GM23338 (cell line): ENCODE measurements at regions not wholly inside any gene's neighbourhood (a gene's known extent, or its start where the extent isn't known, plus 50 kb on each side); places are given as distances from the start of the nearest gene placed in this dataset.

ENCODE experiments used
- CREB1 ChIP-seq: fragments of 250-450 bp; sonication (Bioruptor Pico); IDR thresholded peaks from 2 replicates; pipeline ENCODE4 v1.5.0; 2020; ENCODE audit warnings: low read depth, mild to moderate bottlenecking, moderate library complexity
- ETS1 ChIP-seq: IDR thresholded peaks from 2 replicates; pipeline ENCODE4 v1.6.1; 2016; ENCODE audit warnings: antibody characterized with exemption
- EZH2 ChIP-seq: fragments of 200-600 bp; sonication (generic); IDR thresholded peaks from one replicate; pipeline ENCODE4 v1.8.0; 2017; ENCODE audit warnings: antibody characterized with exemption, mild to moderate bottlenecking, low read depth; ENCODE audit not compliant: unreplicated experiment
- EZH2phosphoT487 ChIP-seq: fragments of 200-600 bp; sonication (generic); IDR thresholded peaks from one replicate; pipeline ENCODE4 v1.8.1; 2018; ENCODE audit warnings: antibody characterized with exemption; ENCODE audit not compliant: unreplicated experiment
- JUNB ChIP-seq: IDR thresholded peaks from one replicate; pipeline ENCODE4 v1.6.1; 2016; ENCODE audit warnings: antibody characterized with exemption; ENCODE audit not compliant: unreplicated experiment
- NANOG ChIP-seq: IDR thresholded peaks from 2 replicates; pipeline ENCODE4 v1.6.1; 2016; ENCODE audit warnings: antibody characterized with exemption, borderline replicate concordance
- POLR2AphosphoS5 ChIP-seq: IDR thresholded peaks from 2 replicates; pipeline ENCODE4 v1.6.1; 2016; ENCODE audit warnings: antibody characterized with exemption, low read depth
- STAT1 ChIP-seq: IDR thresholded peaks from one replicate; pipeline ENCODE4 v1.6.1; 2016; ENCODE audit warnings: antibody characterized with exemption; ENCODE audit not compliant: unreplicated experiment
- ZNF114 ChIP-seq: fragments of 250-450 bp; sonication (Bioruptor Pico); IDR thresholded peaks from 2 replicates; pipeline ENCODE4 v1.5.0; 2020; ENCODE audit warnings: mild to moderate bottlenecking, moderate library complexity
- ZNF331 ChIP-seq: fragments of 250-450 bp; sonication (Bioruptor Pico); IDR thresholded peaks from 2 replicates; pipeline ENCODE4 v1.5.0; 2020; ENCODE audit warnings: low read depth, mild to moderate bottlenecking, moderate library complexity
- TF ChIP-seq, protein P1 (sequence below), 2 experiments: fragments of 200-600 bp in 1 of 2; sonication (generic) in 1 of 2; conservative IDR thresholded peaks; 2 replicates each; pipeline versions ENCODE4 v1.5.1 to v1.6.1; 2016 to 2017; ENCODE audit warnings: antibody characterized with exemption in 2 of 2, low read depth in 2 of 2, mild to moderate bottlenecking in 2 of 2, moderate library complexity in 1 of 2
- TF ChIP-seq, protein P2 (sequence below): IDR thresholded peaks from one replicate; pipeline ENCODE4 v1.6.1; 2018; ENCODE audit warnings: antibody characterized with exemption; ENCODE audit not compliant: unreplicated experiment
- TF ChIP-seq, protein P3 (sequence below): fragments of 250-450 bp; sonication (Bioruptor Pico); IDR thresholded peaks from 2 replicates; pipeline ENCODE4 v1.5.0; 2020; ENCODE audit warnings: mild to moderate bottlenecking, moderate library complexity

GRCh38 chr1:60273185-60273584 is 199.6 kb upstream of the C1orf87 start:
- no peak for TF ChIP-seq EZH2phosphoT487
- TF ChIP-seq EZH2, result no peak
- TF ChIP-seq, protein P1, sequence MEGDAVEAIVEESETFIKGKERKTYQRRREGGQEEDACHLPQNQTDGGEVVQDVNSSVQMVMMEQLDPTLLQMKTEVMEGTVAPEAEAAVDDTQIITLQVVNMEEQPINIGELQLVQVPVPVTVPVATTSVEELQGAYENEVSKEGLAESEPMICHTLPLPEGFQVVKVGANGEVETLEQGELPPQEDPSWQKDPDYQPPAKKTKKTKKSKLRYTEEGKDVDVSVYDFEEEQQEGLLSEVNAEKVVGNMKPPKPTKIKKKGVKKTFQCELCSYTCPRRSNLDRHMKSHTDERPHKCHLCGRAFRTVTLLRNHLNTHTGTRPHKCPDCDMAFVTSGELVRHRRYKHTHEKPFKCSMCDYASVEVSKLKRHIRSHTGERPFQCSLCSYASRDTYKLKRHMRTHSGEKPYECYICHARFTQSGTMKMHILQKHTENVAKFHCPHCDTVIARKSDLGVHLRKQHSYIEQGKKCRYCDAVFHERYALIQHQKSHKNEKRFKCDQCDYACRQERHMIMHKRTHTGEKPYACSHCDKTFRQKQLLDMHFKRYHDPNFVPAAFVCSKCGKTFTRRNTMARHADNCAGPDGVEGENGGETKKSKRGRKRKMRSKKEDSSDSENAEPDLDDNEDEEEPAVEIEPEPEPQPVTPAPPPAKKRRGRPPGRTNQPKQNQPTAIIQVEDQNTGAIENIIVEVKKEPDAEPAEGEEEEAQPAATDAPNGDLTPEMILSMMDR (conservative IDR thresholded peaks at IDR 0.05; ENCODE audit: low read depth in 2 of 2), result no peak
- no peak for TF ChIP-seq JUNB
- TF ChIP-seq CREB1 (CRISPR knock-in tag), result no peak
- no peak for TF ChIP-seq POLR2AphosphoS5
- TF ChIP-seq, protein P2, sequence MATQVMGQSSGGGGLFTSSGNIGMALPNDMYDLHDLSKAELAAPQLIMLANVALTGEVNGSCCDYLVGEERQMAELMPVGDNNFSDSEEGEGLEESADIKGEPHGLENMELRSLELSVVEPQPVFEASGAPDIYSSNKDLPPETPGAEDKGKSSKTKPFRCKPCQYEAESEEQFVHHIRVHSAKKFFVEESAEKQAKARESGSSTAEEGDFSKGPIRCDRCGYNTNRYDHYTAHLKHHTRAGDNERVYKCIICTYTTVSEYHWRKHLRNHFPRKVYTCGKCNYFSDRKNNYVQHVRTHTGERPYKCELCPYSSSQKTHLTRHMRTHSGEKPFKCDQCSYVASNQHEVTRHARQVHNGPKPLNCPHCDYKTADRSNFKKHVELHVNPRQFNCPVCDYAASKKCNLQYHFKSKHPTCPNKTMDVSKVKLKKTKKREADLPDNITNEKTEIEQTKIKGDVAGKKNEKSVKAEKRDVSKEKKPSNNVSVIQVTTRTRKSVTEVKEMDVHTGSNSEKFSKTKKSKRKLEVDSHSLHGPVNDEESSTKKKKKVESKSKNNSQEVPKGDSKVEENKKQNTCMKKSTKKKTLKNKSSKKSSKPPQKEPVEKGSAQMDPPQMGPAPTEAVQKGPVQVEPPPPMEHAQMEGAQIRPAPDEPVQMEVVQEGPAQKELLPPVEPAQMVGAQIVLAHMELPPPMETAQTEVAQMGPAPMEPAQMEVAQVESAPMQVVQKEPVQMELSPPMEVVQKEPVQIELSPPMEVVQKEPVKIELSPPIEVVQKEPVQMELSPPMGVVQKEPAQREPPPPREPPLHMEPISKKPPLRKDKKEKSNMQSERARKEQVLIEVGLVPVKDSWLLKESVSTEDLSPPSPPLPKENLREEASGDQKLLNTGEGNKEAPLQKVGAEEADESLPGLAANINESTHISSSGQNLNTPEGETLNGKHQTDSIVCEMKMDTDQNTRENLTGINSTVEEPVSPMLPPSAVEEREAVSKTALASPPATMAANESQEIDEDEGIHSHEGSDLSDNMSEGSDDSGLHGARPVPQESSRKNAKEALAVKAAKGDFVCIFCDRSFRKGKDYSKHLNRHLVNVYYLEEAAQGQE, result no peak
- no peak for TF ChIP-seq ZNF331 (CRISPR knock-in tag)
- TF ChIP-seq NANOG, result no peak
- TF ChIP-seq, protein P3, sequence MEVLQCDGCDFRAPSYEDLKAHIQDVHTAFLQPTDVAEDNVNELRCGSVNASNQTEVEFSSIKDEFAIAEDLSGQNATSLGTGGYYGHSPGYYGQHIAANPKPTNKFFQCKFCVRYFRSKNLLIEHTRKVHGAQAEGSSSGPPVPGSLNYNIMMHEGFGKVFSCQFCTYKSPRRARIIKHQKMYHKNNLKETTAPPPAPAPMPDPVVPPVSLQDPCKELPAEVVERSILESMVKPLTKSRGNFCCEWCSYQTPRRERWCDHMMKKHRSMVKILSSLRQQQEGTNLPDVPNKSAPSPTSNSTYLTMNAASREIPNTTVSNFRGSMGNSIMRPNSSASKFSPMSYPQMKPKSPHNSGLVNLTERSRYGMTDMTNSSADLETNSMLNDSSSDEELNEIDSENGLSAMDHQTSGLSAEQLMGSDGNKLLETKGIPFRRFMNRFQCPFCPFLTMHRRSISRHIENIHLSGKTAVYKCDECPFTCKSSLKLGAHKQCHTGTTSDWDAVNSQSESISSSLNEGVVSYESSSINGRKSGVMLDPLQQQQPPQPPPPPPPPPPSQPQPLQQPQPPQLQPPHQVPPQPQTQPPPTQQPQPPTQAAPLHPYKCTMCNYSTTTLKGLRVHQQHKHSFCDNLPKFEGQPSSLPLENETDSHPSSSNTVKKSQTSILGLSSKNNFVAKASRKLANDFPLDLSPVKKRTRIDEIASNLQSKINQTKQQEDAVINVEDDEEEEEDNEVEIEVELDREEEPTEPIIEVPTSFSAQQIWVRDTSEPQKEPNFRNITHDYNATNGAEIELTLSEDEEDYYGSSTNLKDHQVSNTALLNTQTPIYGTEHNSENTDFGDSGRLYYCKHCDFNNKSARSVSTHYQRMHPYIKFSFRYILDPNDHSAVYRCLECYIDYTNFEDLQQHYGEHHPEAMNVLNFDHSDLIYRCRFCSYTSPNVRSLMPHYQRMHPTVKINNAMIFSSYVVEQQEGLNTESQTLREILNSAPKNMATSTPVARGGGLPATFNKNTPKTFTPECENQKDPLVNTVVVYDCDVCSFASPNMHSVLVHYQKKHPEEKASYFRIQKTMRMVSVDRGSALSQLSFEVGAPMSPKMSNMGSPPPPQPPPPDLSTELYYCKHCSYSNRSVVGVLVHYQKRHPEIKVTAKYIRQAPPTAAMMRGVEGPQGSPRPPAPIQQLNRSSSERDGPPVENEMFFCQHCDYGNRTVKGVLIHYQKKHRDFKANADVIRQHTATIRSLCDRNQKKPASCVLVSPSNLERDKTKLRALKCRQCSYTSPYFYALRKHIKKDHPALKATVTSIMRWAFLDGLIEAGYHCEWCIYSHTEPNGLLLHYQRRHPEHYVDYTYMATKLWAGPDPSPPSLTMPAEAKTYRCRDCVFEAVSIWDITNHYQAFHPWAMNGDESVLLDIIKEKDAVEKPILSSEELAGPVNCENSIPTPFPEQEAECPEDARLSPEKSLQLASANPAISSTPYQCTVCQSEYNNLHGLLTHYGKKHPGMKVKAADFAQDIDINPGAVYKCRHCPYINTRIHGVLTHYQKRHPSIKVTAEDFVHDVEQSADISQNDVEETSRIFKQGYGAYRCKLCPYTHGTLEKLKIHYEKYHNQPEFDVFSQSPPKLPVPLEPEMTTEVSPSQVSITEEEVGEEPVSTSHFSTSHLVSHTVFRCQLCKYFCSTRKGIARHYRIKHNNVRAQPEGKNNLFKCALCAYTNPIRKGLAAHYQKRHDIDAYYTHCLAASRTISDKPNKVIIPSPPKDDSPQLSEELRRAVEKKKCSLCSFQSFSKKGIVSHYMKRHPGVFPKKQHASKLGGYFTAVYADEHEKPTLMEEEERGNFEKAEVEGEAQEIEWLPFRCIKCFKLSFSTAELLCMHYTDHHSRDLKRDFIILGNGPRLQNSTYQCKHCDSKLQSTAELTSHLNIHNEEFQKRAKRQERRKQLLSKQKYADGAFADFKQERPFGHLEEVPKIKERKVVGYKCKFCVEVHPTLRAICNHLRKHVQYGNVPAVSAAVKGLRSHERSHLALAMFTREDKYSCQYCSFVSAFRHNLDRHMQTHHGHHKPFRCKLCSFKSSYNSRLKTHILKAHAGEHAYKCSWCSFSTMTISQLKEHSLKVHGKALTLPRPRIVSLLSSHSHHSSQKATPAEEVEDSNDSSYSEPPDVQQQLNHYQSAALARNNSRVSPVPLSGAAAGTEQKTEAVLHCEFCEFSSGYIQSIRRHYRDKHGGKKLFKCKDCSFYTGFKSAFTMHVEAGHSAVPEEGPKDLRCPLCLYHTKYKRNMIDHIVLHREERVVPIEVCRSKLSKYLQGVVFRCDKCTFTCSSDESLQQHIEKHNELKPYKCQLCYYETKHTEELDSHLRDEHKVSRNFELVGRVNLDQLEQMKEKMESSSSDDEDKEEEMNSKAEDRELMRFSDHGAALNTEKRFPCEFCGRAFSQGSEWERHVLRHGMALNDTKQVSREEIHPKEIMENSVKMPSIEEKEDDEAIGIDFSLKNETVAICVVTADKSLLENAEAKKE (CRISPR knock-in tag), result no peak
- TF ChIP-seq ZNF114, result no peak
- no peak for TF ChIP-seq ETS1
- no peak for TF ChIP-seq STAT1
